ENCODE measurements at regions not wholly inside any gene's neighbourhood (a gene's known extent, or its start where the extent isn't known, plus 50 kb on each side); places are given as distances from the start of the nearest gene placed in this dataset.

GRCh38 chr2:23132000-23132399 is 253.0 kb upstream of the KLHL29 start:
- no peak for DNase-seq (ENCODE audit: low spot score)

GRCh38 chr2:23132823-23133595 is 252.0 kb upstream of the KLHL29 start:
- no peak for DNase-seq (ENCODE audit: low spot score)

GRCh38 chr2:23134726-23135125 is 250.3 kb upstream of the KLHL29 start:
- no peak for DNase-seq (ENCODE audit: low spot score)

GRCh38 chr2:23135481-23136100 is 249.4 kb upstream of the KLHL29 start:
- no peak for DNase-seq (ENCODE audit: low spot score)

- no peak for DNase-seq (ENCODE audit: low spot score)
These were observed 247.8 kb upstream of the KLHL29 start for GRCh38 chr2:23137166-23137565.

- no peak for DNase-seq (ENCODE audit: low spot score)
These were observed 246.3 kb upstream of the KLHL29 start for GRCh38 chr2:23138701-23139100.

- no peak for DNase-seq (ENCODE audit: low spot score)
These were observed 239.5 kb upstream of the KLHL29 start for GRCh38 chr2:23145460-23145859.

- no peak for DNase-seq (ENCODE audit: low spot score)
These were observed 239.0 kb upstream of the KLHL29 start for GRCh38 chr2:23146011-23146410.

- DNase-seq (ENCODE audit: low spot score), result no peak
These were observed 236.6 kb upstream of the KLHL29 start for GRCh38 chr2:23148342-23148741.

GRCh38 chr2:23149777-23150176 is 235.2 kb upstream of the KLHL29 start:
- DNase-seq (ENCODE audit: low spot score), result no peak

- DNase-seq (ENCODE audit: low spot score), result no peak
These were observed 231.5 kb upstream of the KLHL29 start for GRCh38 chr2:23153484-23153883.

- DNase-seq (ENCODE audit: low spot score), result no peak
These were observed 230.0 kb upstream of the KLHL29 start for GRCh38 chr2:23155022-23155421.

GRCh38 chr2:23157812-23158211 is 227.2 kb upstream of the KLHL29 start:
- no peak for DNase-seq (ENCODE audit: low spot score)

GRCh38 chr2:23158306-23158705 is 226.7 kb upstream of the KLHL29 start:
- DNase-seq (ENCODE audit: low spot score), result no peak

GRCh38 chr2:23159746-23160405 is 225.1 kb upstream of the KLHL29 start:
- no peak for DNase-seq (ENCODE audit: low spot score)

- no peak for DNase-seq (ENCODE audit: low spot score)
These were observed 220.8 kb upstream of the KLHL29 start for GRCh38 chr2:23164173-23164572.

GRCh38 chr2:23169896-23170295 is 215.1 kb upstream of the KLHL29 start:
- no peak for DNase-seq (ENCODE audit: low spot score)

- no peak for DNase-seq (ENCODE audit: low spot score)
These were observed 213.9 kb upstream of the KLHL29 start for GRCh38 chr2:23171108-23171507.

GRCh38 chr2:23178396-23178795 is 206.6 kb upstream of the KLHL29 start:
- DNase-seq (ENCODE audit: low spot score), result no peak

- no peak for DNase-seq (ENCODE audit: low spot score)
These were observed 201.2 kb upstream of the KLHL29 start for GRCh38 chr2:23183733-23184132.

GRCh38 chr2:23198316-23199114 is 186.5 kb upstream of the KLHL29 start:
- DNase-seq (ENCODE audit: low spot score), result no peak

GRCh38 chr2:23199115-23199918 is 185.7 kb upstream of the KLHL29 start:
- DNase-seq (ENCODE audit: low spot score), result no peak
